Upper lobe of left lung (tissue), 4 donors: ENCODE measurements at regions not wholly inside any gene's neighbourhood (a gene's known extent, or its start where the extent isn't known, plus 50 kb on each side); places are given as distances from the start of the nearest gene placed in this dataset.

ENCODE experiments used
- EP300 ChIP-seq, 4 donors: sonication (generic); formaldehyde crosslinking; IDR thresholded peaks; one replicate each; pipeline ENCODE4 v1.5.1; 2017; ENCODE audit warnings: antibody characterized with exemption in 4 of 4, control low read depth in 2 of 4
- POLR2A ChIP-seq, 4 donors: fragments of 450-650 bp; IDR thresholded peaks; one replicate each; pipeline ENCODE4 v1.5.1; 2016 to 2017; ENCODE audit warnings: antibody characterized with exemption in 4 of 4, mild to moderate bottlenecking in 2 of 4
- POLR2AphosphoS5 ChIP-seq, 2 donors: sonication (generic); formaldehyde crosslinking; IDR thresholded peaks; one replicate each; pipeline ENCODE4 v1.5.1; 2017; ENCODE audit warnings: antibody characterized with exemption in 2 of 2
- TF ChIP-seq, protein P1 (sequence below), 6 experiments: fragments of 450-650 bp in 4 of 6; fragments of 200-600 bp in 2 of 6; sonication (generic) in 2 of 6; IDR thresholded peaks; one replicate each; pipeline ENCODE4 v1.5.1; 2016 to 2019; ENCODE audit warnings: antibody characterized with exemption in 6 of 6

DNA sequence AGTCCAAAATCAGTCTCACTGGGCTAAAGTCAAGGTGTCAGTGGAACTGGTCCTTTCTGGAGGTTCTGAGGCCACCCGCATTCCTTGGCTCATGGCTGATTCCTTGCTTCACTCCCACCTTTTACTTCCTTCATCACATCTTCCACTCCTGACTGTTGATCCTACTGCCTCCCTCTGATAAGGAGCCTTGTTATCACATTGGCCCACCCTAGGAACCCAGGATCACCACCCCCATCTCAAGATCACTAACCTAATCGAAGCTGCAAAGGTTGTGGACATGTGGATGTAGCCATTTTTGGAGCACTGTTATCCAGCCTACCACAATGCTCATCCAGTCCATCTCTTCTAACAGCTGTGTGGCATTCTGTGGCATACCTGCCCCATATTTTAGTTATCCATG lies 87.2 kb downstream of the TNFAIP3 start:
- TF ChIP-seq, protein P1, sequence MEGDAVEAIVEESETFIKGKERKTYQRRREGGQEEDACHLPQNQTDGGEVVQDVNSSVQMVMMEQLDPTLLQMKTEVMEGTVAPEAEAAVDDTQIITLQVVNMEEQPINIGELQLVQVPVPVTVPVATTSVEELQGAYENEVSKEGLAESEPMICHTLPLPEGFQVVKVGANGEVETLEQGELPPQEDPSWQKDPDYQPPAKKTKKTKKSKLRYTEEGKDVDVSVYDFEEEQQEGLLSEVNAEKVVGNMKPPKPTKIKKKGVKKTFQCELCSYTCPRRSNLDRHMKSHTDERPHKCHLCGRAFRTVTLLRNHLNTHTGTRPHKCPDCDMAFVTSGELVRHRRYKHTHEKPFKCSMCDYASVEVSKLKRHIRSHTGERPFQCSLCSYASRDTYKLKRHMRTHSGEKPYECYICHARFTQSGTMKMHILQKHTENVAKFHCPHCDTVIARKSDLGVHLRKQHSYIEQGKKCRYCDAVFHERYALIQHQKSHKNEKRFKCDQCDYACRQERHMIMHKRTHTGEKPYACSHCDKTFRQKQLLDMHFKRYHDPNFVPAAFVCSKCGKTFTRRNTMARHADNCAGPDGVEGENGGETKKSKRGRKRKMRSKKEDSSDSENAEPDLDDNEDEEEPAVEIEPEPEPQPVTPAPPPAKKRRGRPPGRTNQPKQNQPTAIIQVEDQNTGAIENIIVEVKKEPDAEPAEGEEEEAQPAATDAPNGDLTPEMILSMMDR (IDR thresholded peaks at IDR 0.05): no peak
- no peak for TF ChIP-seq POLR2AphosphoS5 (IDR thresholded peaks at IDR 0.05)
- TF ChIP-seq POLR2A (IDR thresholded peaks at IDR 0.05): no peak
- no peak for TF ChIP-seq EP300 (IDR thresholded peaks at IDR 0.05)
